GM21786 (cell line): ENCODE measurements at regions not wholly inside any gene's neighbourhood (a gene's known extent, or its start where the extent isn't known, plus 50 kb on each side); places are given as distances from the start of the nearest gene placed in this dataset.
"Not testable (repeated sequence)": the region's sequence is repeated elsewhere in the genome, so short reads cannot be mapped to it uniquely, and the experiment has no call there.

ENCODE experiments used
- ATAC-seq: cut with Tn5 transposase; IDR thresholded peaks from one replicate; pipeline ENCODE4 v1.9.1; 2021; ENCODE audit not compliant: unreplicated experiment

DNA sequence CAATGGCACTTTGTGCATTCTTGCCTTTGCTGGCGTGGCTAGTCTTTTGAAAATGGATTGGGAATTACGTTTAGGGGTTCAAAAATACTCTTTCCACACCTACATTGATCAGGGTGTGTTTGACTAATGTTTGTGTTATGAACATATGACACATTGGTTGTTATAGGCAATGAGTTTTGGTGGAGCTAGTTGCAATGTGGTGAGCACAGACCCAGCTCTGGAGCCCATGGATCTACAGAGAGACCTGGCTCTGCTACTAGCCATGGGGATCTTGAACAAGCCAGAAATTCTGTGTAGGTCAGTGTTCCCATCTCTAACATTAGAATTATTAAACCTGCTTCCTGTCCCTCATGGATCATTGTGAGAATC lies 222.4 kb upstream of the UBL3 start:
- ATAC-seq, result no peak

DNA sequence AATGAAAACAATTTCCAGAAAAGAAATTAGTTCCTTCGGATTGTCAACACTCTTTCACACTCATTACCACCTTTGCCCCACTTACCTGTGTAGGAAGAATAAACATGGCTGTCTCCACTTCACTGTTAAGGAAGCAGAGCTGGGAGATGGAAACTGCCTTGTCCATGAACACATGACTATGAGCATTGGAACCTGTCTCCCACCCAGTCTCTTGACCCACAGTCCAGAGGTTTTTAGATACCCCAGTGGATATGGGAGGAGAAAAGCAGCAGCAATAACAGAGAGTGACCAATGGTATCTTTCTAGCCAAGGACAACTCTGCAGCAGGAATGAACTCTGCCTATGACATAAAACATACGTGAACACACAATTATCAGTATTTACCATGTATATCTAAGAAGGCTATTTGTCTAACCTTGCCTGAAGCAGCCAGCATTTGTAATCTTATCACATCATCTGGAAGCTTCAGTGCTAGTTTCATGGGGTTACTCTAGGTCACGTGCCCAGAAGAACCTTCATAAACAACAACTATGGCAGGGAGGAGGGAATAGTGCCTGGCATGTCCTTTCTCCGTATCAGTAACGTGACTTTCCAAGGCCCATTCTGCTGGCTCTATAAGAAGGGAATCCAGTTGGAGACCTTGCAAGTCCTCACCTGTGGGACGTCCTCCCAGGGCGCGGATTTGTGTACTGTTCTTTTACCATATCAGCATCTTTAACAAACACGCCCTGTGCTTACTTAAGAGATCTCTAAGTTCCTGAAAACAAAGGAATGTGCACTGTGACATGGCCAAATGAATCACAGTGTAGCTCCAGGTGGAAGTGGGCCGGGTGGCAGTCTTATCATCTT lies 221.8 kb upstream of the UBL3 start:
- no peak for ATAC-seq

DNA sequence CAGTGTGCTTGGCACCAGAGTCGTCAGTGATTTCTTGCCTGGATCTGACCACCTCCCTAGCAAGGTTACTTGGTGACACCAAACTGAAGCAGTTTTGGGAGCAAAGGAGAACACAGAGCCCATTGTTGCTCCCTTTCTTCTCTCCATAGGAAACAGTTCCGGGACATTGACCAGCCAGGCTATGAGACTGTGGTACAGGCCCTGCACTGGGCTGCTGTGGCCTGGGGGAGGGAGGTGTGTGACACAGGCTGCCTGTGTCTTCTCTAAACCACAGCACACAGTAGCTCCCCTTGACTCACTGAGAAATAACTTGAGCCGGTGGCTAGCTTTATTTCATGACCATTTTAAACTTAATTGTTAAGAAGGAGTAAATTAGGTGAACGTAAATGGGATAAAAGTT lies 214.8 kb upstream of the UBL3 start:
- ATAC-seq, result no peak

DNA sequence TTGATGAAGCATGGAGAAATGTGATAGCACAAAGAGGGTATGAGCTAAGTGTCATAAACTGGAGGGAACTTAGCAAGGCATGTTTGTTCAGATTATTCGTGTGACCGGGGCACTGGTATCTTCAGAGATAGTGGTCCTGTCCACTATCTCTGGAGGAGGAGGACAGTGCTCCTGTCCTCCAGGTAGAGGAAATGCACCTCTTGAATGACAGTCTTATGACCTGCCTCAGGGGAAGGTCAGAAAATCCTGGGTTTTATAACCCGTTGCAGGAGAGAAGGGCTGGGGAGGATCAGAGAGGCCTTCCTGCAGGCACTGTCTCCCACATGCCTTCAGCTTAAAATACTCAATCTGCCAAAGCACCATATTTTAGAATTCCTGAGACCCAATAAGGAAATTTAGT lies 213.5 kb upstream of the UBL3 start:
- ATAC-seq, result no peak

DNA sequence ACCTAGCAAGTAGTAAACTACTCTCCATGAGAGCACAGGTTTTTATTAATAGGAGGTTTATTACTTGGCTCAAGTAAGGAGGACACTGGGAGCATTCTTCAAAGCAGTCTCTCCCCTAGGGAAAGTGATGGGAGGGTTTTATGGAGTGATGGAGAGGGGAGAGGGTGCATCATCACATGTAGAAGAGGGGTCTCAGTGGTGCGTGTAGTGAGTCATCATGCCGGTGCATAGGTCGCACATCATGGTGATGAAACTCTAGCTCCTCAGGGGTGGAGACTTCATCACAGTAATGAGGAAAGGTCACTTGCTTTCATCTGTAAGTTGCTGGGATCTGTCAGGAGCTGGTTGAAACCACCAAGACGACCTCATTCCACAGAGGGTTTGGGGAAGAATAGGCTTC lies 210.8 kb upstream of the UBL3 start:
- ATAC-seq, result no peak

DNA sequence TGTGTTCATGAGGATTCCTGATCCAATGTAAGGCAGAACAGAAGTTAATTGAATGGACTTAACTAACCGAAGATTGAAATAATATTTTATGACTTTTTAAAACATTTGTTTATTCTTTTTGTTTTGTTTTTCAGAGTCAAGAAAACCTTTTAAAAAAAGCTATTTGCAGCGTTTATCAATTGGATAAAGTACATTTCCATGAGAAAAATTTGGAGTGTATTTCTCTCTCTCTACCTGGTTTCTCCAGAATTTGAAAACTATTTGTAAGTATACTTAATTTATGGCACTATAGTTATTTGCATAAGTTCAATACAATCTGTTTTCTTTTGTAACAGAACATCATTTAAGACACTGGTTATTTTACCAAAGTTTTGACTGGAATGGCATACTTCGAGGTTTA lies 208.0 kb upstream of the UBL3 start:
- ATAC-seq, result no peak

DNA sequence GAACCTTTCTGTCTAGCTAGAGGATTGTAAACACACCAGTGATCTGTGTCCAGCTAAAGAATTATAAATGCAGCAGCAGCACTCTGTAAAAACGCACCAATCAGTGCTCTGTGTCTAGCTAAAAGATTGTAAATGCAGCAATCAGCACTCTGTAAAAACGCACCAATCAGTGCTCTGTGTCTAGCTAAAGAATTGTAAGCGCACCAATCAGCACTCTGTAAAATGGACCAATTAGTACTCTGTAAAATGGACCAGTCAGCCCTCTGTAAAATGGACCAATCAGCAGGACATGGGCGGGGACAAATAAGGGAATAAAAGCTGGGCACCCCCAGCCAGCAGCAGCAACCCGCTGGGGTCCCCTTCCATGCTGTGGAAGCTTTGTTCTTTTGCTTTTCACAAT lies 204.1 kb upstream of the UBL3 start:
- ATAC-seq, result not testable (repeated sequence)

DNA sequence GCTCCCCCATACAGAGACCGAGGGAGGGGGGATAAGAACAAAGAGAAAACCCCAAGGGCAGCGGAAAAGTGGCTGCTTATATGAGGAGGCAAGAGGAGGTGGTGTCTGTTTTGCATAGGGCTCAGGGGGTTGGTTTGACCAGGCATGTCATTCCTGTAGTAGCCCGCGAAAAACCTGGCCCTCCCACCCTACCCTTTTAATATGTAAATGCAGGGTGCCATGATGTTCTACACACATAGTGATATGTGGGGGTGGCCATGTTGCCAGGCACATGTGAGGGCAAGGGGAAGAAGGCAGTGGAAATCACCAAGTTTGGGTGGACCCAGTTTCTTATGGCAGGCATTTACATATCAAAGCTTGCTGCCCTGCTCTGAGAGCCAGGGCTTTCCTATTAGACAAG lies 203.5 kb upstream of the UBL3 start:
- no peak for ATAC-seq

DNA sequence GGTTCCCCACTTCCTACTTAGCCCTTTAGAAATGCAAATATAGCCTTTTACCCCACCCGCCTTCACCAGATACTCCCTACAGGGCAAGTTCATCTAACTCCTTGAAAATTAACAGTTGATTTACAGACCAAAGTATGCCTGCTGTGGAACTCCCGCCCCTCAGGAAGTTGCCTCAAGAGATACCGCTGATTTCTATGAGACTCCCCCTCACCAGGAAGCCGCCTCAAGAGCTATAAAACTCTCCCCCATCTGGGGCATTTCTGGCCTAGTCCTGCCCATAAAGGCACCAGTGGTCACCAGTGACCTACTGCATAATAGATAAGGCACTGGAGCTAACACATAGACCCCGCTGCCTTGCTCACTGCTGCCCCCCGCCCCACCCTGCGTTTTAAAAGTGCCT lies 201.7 kb upstream of the UBL3 start:
- no peak for ATAC-seq

DNA sequence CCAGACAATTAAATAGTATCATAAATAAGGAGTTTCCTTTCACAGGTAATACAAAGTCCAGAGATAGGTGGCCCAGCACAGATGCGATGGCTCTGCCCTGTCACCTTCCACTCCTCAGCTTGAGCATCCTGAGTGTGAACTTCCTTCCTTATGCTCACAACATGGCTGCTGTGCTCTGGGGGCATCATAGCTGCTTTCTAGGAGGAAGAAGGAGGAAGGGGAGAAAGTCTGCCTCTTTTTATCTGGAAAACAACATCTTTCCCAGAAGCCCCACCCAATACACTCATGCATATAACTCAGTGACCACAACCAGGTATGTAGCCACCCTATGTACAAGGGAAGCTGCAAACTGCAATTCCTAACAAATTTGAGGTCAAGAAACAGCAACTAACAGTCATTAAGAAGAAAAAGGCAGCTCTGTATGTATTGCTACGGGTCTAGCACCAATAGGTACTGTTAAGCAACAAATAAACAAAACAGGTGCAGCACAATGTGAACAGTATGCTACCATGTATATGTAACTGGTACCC lies 201.2 kb upstream of the UBL3 start:
- ATAC-seq, result no peak

DNA sequence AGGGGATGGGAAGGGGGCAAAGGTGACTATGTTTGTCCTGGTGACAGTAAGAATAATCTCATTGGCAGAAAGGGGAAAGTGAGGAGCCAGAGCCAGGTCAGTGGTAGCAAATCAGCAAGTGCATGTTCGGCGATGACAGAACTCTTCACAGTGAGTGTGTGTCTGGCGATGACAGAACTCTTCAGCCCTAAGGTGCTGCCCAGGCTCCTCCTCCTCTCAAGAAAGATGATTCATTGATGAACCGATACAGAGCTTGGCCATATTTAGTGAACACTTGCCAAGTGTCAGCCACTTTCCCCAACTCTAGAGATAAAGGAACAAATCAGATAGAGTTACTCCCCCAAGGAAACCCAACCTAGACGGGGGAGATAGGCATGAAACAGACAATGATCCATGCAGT lies 199.3 kb upstream of the UBL3 start:
- no peak for ATAC-seq

DNA sequence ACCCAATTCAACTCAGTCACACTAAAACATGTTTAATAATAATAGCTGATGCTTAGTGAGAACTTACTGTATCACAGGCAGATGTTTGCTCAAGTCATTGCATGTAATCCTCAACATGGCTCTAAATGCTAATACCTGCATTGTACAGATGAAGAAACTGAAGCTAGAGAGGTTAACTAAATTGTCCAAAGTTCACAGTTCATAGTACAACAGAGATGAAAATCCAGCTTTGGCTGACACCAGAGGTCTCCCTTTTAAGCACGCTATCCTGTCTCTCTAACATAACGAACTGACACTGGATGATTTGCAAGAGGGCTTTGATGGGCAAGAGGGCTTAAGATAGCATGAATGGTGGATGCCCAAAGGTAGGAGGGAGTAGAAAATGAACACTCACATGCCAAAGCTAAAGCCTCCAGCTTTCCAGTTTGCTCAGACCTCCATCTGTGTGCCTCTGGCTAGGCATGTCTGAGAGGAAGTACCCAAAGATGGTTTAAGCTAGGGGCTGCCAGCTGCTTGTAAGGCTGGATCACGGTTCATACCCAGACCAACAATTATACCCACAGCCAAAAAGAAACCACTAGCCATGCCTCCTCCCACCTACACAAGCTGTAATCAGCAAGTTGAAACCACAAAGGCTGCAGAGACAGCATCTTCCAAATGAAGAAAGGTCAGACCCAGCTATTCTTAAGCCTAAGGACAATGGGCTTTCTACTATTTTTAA lies 196.9 kb upstream of the UBL3 start:
- ATAC-seq, result no peak

DNA sequence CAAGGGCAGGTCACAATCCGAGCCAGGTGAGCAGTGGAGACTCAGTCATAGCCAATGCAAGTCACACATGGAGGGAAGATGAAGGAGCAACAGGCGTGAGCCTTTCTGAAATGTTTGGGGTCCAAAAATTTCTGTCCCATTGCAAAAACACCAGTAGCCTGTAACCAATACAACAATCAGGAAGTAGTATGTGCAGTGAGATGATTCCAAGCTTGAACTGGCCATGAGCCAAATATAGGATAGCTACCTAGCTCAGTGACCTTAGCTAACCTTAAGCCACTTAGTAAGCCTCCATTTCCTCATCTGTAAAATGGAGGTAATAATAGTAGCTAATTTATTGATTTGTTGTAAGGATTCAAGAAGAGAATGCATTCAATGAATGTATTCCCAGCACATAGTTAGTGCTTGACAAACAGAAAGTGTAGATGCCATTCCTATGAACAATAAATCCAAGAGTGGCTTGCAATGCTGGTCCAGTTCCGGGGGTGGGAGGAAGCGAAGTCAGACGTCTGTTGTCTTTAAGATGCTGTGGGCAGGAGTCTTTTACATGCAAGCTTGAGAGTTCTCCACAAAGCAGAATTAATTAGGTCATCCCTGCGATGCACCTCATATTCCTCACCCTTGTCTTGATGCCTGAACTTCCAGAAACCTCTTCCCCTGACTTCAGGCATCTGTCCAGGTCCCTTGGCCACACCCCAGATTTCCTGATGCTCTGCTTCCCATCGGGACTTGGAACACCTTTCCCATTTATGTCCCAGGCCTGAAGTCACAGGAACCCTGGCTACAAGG lies 195.7 kb upstream of the UBL3 start:
- ATAC-seq, result no peak

DNA sequence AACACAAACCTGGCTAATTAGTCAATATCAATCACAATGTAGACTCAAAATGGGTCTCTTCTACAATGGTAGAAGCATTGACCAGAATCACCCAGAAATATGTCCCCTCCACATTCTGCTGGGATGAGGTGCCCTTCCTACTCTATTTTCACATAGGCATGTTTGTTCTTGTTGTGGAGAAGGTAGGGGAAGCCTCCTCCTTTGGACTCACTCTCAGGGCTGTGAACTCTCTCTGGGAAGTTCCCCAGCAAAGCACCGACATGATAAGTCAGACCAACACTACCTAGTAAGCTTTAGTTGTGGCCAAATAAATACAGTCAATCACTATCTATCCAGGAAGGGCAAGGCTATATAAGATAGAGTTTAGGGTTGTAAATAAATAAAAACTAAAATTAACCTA lies 194.5 kb upstream of the UBL3 start:
- ATAC-seq, result no peak

DNA sequence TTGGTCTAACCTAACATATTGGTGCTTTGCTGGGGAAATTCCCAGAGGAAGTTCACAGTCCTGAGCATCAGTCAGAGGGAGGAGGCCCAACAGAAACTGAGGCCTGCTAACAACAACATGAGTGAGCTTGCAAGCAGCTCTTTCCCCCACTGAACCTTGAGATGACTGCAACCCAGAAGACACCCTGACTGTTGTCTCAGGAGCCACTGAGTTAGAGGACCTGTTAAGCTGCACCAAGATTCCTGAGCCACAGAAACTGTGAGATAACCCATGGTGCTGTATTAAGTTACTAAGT lies 193.2 kb upstream of the UBL3 start:
- no peak for ATAC-seq

DNA sequence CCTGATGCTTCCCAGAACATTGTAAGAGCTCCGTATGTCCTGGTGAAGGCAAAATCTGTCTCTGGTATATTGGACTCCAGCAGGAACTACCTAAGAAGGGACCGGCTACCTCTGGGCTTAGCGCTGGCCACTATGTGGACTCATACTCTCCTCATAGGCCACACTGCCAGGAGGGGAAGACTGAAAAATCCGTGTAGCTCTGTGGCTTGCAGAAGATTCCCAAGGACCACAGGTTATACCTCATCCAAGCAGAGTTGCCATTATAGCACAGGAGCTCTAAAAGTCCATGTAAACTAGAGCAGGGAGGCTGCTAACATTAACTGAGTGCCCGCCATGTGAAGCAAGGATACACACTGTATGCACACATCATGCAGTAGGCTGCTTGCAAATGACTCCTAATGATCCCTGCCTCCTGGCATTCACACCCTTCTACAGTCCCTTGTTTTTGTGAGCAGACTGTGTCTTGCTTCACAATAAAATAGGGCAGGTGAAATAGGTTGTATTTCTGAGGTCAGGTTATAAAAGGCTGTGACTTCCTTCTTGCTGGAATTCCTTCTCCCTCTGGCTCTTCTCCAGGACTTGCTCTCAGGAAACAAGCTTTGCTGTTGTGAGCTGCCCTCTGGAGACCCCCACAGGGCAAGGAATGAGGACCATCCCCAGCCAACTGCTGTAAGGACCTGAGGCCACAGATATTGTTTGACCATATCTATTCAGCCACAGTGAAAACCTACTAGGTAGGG lies 192.6 kb upstream of the UBL3 start:
- ATAC-seq, result no peak

DNA sequence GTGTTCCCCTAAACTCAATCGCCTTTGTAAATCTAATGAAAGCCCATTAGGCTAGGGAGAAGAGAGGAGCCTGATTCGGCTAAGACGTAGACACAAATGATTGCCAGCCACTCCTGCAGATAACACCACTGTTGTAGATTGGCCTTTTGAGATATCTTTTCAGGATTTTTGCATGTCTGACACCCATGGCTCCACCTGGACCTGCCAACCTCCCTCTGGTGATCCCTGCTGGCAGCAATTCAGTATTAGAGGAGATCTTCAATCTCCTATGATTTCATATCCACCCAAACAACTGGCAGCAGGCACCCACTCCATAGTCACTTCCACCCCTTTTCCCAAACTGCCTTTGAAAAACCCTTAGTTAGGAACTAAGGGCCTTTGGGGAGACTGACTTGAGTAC lies 191.9 kb upstream of the UBL3 start:
- ATAC-seq, result no peak

DNA sequence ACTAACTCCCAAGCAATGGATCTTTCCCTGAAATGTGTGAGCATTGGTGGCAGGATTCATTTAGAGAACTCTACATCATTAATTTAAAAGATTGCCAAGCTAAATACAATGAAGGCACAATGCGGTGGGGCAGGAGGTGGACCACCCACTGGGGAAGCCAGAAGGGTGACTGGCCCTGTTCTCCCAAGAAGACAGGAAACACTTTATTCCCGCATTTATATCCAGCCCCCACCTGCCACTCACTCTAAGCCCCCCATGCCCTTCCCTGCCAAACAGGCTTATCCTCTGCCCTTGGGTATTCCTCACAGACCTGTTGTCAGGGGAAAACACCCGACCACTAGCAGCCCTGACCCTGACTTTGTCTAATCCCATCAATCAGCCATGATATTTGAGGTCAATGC lies 189.1 kb upstream of the UBL3 start:
- ATAC-seq, result no peak

DNA sequence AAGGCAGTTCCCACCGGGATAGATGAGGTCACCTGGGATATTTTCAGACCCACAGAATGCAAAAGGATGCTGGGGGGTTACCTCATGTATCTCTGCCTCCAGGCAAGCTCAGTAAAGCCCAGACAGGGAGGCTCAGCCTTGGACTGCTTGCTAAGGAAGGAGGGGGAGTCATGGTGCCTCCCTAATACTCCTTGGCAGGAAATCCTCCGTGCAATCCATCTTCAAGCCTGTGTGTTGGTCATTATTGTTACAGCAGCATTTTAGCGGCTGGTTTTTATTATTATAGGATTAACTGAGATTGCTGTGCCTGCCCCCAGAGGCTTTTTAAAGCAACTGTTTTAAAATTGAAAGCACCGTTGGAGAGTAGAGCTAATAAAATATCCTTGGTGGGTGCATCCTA lies 188.5 kb upstream of the UBL3 start:
- ATAC-seq, result no peak

DNA sequence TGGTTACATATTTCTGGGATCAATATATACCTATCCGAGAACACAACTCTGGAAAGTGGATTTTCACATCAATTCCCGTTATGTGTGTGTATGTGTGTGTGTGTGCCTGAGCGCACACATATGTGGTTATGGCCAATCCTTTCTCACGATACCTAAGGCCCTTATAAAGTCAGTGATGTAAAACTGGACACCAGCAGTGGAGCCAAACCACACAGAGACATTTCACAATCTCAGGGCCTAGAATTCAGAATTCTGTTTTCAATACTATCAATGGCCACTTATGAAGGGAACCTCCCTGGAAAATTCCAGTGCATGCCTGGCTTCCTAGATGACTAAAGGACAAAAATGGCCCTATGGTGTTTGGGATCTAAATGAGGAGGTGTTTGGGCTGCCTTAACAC lies 187.3 kb upstream of the UBL3 start:
- ATAC-seq, result no peak

DNA sequence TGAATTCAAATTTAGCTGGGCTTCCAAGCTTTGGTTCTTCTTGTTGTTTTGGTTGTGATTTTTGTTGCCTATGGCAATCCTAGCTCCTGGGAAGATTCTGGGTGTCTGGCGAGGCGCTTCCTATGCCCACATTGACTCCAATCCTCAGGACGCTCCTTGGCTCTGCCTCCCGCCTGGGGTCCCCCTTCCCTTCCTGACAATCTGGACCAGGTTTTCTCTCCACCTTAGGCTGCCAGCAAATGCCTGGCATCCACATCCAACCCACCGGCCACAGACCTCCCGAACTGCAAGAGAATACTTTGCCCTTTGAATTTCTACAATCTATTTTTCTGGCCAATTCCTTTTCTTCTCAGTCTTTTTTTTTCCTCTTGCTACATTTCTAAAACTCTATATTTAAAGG lies 186.9 kb upstream of the UBL3 start:
- no peak for ATAC-seq
